ENCODE measurements at regions not wholly inside any gene's neighbourhood (a gene's known extent, or its start where the extent isn't known, plus 50 kb on each side); places are given as distances from the start of the nearest gene placed in this dataset.

- DNase-seq (ENCODE audit: low spot score): no peak
Observed at GRCh38 chr4:20528508-20528907, 171.8 kb upstream of the PACRGL start.

DNA sequence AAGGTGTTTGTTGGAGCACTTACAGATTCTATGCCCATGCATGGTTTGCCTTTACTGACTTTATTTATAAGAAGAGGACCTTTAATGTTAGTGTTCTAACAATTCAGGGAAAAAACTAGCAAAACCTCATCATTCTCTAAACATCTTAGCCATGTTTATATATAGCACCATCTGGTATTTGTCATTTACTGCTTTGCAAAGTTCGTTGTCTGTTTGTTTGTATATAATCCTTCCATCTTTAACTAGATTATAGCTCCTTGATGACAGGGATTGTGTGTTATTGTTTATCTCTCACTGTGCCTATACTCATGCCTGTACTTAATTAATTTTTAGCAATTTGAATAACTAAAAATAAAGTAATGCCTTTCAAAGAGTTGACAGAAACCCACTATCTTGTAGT lies 170.6 kb upstream of the PACRGL start:
- no peak for DNase-seq (ENCODE audit: low spot score)

DNA sequence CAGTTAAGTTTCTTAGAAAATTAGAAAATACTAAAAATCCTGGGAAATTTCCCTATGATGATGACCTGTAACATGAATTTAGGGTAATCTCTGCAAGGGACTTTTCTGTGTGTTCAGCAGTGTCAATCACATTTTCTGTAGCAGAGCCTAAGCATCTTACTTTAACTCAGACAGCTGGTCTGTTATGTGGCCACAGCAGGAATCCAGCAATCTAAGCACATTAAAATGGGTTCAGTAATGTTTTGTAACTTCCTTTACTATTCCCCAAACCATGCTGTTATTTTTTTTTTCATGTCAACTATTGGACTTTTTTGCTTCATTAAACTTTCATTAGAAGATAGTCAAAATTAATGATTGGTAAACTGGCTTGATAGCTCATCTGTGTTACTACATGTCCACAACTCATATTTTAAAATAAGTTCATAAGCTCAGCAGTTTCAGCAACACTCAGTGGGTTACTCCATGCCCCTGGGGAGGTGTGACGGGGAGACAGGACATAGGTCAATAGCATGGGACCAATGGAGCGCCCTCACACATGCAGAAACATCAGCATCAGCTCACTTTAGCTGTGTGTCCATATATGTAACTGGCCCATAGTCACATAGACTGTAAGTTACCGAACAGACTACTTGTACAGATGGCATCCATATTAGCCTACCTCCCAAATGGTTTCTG lies 168.0 kb upstream of the PACRGL start:
- DNase-seq (ENCODE audit: low spot score): no peak

- peak; percentile 33 for DNase-seq (ENCODE audit: low spot score)
Observed at GRCh38 chr4:20532871-20533870, 167.1 kb upstream of the PACRGL start.

- no peak for DNase-seq (ENCODE audit: low spot score)
Observed at GRCh38 chr4:20538905-20539304, 161.4 kb upstream of the PACRGL start.

- no peak for DNase-seq (ENCODE audit: low spot score)
Observed at GRCh38 chr4:20543131-20543530, 157.1 kb upstream of the PACRGL start.

DNA sequence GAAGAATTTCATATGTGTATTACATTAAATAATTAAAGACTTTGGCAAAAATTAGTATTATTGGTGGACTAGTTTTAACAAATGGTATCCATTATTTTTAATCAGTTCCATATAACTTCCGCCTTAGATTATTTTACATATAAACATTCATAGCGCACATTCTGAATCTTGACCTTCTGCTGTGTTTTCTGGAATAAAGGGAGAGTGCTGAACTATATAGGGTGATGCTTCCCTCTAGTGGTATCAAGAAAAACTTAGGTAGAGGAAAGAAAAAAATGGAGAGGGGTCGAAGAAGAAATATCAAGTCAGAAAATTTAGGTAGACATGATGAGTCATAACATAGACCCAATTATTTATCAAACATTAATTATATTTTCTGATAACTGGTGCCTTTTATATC lies 155.6 kb upstream of the PACRGL start:
- peak; percentile 61 for DNase-seq (ENCODE audit: low spot score)

DNA sequence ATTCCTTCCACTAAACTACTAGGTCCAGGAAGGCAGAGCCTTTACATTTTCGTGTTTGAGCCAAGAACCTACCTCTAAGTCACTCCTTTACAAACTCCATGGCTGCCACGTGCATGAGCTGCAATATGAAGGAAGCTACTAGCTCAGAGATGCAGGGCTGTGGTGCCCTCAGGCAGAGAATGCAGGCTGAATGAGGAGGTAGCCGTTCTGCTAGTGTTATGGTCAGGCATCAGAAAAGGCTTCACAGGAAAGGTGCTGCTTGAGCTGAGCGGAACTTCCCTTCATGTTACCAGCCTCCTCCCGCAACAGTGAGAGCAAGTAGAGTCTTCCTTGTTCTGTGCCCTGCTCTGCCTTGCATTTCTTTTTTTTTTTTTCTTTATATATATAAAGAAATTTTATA lies 148.3 kb upstream of the PACRGL start:
- DNase-seq (ENCODE audit: low spot score): no peak

DNA sequence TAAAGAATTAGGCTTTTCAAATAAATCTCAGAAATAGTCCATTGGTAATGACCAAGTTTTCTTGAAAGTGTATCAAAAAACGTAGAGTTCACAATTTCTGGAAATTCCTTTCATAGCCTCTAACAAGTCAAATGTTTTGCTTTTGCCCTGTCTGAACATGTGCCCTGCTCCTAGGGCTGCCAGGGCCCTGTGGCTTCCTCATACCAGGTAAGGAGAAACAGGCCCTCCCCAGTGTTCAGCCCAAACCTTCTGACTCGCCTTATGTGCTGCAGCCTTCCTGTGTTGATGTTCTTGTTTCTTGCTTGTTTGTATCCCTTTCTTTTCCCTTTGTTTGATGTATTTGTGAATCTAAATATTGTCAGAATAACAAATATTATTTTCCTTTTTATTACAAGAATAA lies 146.1 kb upstream of the PACRGL start:
- no peak for DNase-seq (ENCODE audit: low spot score)

- no peak for DNase-seq (ENCODE audit: low spot score)
Observed at GRCh38 chr4:20565075-20565721, 135.1 kb upstream of the PACRGL start.

DNA sequence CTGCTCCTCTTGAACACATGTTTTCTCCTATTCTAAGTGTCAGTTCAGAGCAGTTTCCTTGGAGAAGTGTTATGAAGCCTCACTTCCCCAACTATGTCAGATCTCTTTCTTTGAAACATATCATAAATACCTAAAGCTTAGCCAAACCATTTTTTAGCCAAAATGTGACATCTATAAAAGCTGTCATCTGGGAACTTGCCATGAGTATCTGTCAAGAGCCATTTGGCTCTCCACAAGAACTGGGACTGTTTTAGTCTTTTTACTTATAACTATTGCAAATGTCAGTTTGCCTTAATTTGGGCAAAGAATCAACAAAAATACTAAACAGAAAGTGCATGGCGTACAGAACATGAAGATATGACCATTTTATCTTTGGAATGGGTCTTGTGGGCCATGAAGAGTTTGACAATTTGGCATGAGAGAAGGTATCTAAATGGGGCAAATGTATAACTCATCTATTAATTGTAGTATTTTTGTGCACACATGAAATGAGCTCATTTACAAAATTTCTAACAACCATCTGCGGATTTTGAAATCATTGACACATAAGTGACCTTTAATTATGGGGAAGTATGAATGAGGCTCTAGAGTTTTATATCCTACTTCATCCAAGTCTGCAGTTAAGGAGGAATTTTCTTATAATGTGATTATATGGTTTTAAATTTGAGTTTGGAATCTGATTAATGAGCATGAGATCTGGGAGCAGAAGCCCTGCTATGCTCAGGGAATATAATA lies 129.1 kb upstream of the PACRGL start:
- no peak for DNase-seq (ENCODE audit: low spot score)

- DNase-seq (ENCODE audit: low spot score): no peak
Observed at GRCh38 chr4:20572976-20573375, 127.3 kb upstream of the PACRGL start.

DNA sequence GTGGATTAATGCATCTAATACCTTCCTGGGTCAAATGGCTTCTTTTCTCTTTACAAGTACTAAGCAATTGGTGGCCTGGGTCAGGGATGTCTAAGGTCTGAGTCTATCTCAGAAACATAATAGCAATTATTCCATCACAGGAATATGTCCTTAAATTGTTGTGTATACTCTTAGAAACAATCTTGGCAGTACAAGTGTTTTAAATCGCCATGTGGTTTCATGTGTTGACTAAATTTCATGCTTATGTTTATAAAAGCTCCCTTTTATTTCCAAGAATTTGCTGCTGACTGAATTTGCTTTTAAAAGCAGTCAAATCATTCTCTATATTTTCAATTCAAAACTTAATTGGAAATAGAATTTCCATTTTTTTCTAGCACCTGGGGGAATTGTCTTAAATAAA lies 125.3 kb upstream of the PACRGL start:
- no peak for DNase-seq (ENCODE audit: low spot score)

GRCh38 chr4:20575486-20575885 lies 124.8 kb upstream of the PACRGL start:
- DNase-seq (ENCODE audit: low spot score): no peak

DNA sequence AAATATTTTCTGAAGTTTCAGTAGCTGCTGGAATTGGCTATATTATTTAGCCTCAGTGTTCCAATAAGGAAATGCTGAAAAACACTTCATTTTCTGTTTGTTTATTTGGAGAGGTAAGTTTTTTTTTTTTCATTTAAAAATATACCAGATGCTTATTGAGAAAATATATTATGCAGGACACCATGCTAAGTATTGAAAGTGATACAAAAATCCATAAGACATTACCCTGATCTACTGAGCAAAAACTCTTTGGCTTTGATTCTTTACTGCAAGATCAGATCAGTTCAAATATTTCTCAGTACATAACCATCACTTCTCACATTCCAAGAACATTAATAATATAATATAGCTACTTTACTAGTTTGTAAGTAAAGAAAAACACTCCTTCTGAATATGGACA lies 123.4 kb upstream of the PACRGL start:
- no peak for DNase-seq (ENCODE audit: low spot score)

DNA sequence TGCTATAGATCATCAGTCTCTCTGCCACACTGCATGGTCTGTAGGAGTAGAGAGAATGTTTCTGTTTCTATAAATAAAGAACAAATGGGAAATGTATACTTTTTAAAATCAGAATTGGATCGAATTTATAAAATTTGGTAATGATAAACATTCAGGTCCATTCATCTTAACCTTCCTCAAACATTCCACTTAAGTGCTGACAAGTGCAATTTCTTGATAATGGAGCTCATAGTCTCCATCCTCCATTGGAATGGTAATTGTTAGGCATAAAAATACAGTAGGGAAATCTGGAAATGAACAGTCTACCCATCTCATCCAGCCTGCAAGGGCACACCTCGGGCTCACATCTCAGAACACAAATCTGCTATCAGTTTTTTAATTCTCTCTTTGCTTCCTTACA lies 122.6 kb upstream of the PACRGL start:
- no peak for DNase-seq (ENCODE audit: low spot score)

DNA sequence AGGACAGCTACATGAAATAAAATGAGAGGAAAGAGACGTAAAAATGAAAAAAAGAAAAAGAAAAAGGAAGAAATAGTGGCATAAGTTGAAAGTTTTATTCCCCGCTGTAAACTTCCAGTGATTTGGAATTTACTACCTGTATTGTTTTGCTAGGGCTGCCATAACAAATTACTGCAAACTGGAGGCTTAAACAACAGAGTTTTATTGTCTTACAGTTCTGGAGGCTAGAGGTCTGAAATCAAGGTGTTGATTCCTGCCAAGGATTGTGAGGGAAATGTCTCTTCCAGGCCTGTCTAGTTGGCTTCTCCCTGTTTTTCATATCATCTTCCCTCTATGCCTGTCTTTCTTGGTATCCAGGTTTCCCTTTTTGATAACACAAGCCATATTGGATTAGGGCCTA lies 119.4 kb upstream of the PACRGL start:
- no peak for DNase-seq (ENCODE audit: low spot score)

GRCh38 chr4:20589436-20589835 lies 110.8 kb upstream of the PACRGL start:
- DNase-seq (ENCODE audit: low spot score): no peak

DNA sequence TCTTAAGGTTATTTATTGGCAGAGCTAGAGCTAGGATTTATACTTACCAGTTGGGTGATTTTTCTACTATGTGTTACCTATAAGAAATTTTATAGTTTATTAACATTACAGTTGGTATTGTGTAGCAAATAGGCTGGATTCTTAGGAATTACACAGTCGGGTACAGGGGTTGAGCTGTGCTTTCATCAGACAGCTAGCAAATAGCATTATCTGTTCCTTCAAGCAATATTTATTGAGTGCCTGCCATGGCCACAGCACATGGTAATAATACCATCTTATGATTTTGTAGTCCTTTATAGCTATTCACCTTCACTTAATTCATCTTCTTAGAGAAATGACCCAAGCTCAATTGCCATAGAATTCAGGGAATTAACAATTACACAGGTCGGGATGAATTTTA lies 109.4 kb upstream of the PACRGL start:
- no peak for DNase-seq (ENCODE audit: low spot score)

DNA sequence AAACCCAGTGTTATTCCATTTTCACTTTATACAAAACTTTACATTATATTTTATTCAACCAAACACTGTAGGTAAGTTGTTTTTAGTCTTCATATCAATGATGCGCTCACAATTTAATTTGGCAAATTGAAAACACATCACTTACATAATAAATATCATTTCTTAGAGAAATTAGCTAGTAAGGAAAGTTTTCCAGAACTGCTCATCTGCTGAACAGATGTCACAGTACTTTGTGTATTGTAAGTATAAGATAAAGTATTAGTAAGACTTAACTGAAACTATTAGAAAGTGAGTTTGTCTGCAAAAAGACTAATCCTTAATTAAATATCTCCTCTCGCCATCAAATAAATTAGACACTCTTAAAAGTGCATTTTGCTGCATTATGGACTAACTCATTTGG lies 108.7 kb upstream of the PACRGL start:
- no peak for DNase-seq (ENCODE audit: low spot score)

GRCh38 chr4:20592013-20592412 lies 108.2 kb upstream of the PACRGL start:
- DNase-seq (ENCODE audit: low spot score): peak; percentile 20

DNA sequence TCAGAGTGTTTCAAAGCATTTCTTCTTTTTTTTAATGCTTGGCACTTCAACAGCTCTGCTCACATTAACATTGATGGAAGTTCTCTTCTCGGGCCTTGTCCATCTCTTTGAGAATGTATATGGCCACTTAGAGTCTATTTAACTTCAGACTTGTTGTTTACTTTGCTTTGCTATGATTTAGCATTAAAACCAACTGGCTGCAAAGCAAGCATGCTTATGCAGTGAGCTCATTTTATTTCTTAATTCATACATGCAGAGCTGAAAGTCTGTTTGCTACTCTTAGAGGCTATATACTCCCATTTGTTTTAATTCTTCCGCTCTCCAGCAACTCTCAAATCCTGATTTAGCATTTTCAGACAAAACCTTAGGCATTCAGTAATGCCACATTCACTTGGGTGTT lies 107.6 kb upstream of the PACRGL start:
- no peak for DNase-seq (ENCODE audit: low spot score)

Measured in LoVo (cell line).